ENCODE measurements at regions not wholly inside any gene's neighbourhood (a gene's known extent, or its start where the extent isn't known, plus 50 kb on each side); places are given as distances from the start of the nearest gene placed in this dataset.

DNA sequence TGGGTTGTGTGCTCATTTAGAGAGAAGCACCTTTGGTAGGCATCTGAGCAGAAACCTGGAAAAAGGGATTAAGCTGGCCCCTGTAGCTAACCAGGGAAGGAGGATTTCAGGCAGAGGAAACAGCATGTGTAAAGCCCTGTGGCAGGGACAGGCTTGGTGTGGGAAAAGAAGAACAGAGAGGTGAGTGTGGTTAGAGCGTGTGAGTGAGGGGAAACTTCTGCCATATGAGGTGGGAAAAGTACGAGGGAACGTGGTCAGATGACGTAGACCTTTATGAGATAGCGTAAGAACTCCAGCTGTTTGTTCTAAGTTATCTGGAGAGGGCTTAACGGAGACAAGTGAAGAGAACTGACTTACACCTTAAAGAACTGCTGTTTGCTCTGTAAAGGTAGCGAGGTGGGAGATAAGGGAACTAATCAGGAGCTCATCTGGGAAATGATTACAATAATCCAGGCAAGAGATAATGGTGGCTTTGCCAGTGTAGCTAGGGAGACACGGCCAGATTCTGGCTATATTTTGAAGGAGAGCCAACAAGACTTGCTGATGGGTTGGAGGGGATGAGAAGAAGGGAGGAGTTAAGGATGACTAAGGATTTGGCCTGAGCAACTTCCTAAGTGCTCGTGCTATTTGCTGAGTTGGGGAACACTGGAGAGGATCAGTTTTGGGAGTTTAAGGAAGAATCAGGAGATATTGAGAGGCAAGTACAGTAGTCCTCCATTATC is 234.0 kb downstream of the ETNK1 start:
- TF ChIP-seq CTCF (IDR thresholded peaks at IDR 0.05): no peak
- no peak for TF ChIP-seq POLR2A (IDR thresholded peaks at IDR 0.05)

Measured in breast epithelium (tissue), 3 donors.